Mesenchymal stem cell (in vitro differentiated cells and primary cell): ENCODE measurements at regions not wholly inside any gene's neighbourhood (a gene's known extent, or its start where the extent isn't known, plus 50 kb on each side); places are given as distances from the start of the nearest gene placed in this dataset.
A peak's percentile ranks its signal among the peaks of the same experiment; 100 is the strongest.

Source experiments
- DNase-seq: peaks from one replicate; pipeline ENCODE4 v3.0.0-alpha.2; 2013
- H2AFZ ChIP-seq: one replicate; pipeline ENCODE4 v1.6.1; 2013; ENCODE audit warnings: low read depth, mild to moderate bottlenecking, control low read depth, inconsistent platforms, low read length, moderate library complexity
- H2AK5ac ChIP-seq: 2 replicates; pipeline ENCODE4 v1.6.1; 2013; ENCODE audit warnings: low read length, moderate library complexity, mild to moderate bottlenecking, inconsistent platforms; ENCODE audit not compliant: severe bottlenecking
- H2BK120ac ChIP-seq: one replicate; pipeline ENCODE4 v1.6.1; 2013; ENCODE audit warnings: low read depth, mild to moderate bottlenecking, inconsistent platforms, low read length, moderate library complexity
- H2BK12ac ChIP-seq, 2 experiments: one replicate each; pipeline ENCODE4 v1.6.1; 2013; ENCODE audit warnings: inconsistent platforms in 2 of 2, low read length in 2 of 2, mild to moderate bottlenecking in 2 of 2, moderate library complexity in 2 of 2, control low read depth in 1 of 2
- H2BK15ac ChIP-seq: one replicate; pipeline ENCODE4 v1.6.1; 2013; ENCODE audit warnings: mild to moderate bottlenecking, low read depth, inconsistent platforms; ENCODE audit not compliant: poor library complexity, severe bottlenecking
- H2BK5ac ChIP-seq: 2 replicates; pipeline ENCODE4 v1.6.1; 2013; ENCODE audit warnings: low read depth, mild to moderate bottlenecking, low read length, control low read depth, inconsistent platforms; ENCODE audit not compliant: poor library complexity, severe bottlenecking
- H3K14ac ChIP-seq, 2 experiments: one replicate each; pipeline ENCODE4 v1.6.1; 2013; ENCODE audit warnings: inconsistent platforms in 2 of 2, low read length in 2 of 2, control low read depth in 1 of 2, mild to moderate bottlenecking in 1 of 2, moderate library complexity in 1 of 2
- H3K18ac ChIP-seq, 2 experiments: one replicate each; pipeline ENCODE4 v1.6.1; 2013; ENCODE audit warnings: inconsistent platforms in 2 of 2, low read length in 2 of 2, control low read depth in 1 of 2, low read depth in 1 of 2, mild to moderate bottlenecking in 1 of 2
- H3K23ac ChIP-seq, 2 experiments: one replicate each; pipeline ENCODE4 v1.6.1; 2013; ENCODE audit warnings: inconsistent platforms in 2 of 2, low read length in 2 of 2, mild to moderate bottlenecking in 2 of 2, moderate library complexity in 2 of 2, control low read depth in 1 of 2
- H3K27ac ChIP-seq: 2 replicates; pipeline ENCODE4 v1.5.1; 2013; ENCODE audit warnings: mild to moderate bottlenecking, moderate library complexity, low read length, control low read depth, inconsistent platforms; ENCODE audit not compliant: poor library complexity, severe bottlenecking
- H3K27me3 ChIP-seq, 2 experiments: 2 replicates each; pipeline versions ENCODE4 v1.6.1 to v1.7.0; 2013; ENCODE audit warnings: low read length in 2 of 2, mild to moderate bottlenecking in 2 of 2, moderate library complexity in 2 of 2, control low read depth in 1 of 2, inconsistent platforms in 1 of 2; ENCODE audit not compliant: control insufficient read depth in 1 of 2, insufficient read depth in 1 of 2
- H3K36me3 ChIP-seq, 2 experiments: 2 replicates each; pipeline versions ENCODE4 v1.6.1 to v1.7.0; 2013; ENCODE audit warnings: low read length in 2 of 2, control low read depth in 1 of 2, inconsistent platforms in 1 of 2, low read depth in 1 of 2, mild to moderate bottlenecking in 1 of 2; ENCODE audit not compliant: insufficient read depth in 2 of 2, control insufficient read depth in 1 of 2
- H3K4ac ChIP-seq, 2 experiments: one replicate each; pipeline ENCODE4 v1.6.1; 2013; ENCODE audit warnings: inconsistent platforms in 2 of 2, low read length in 2 of 2, mild to moderate bottlenecking in 2 of 2, moderate library complexity in 2 of 2, control low read depth in 1 of 2, low read depth in 1 of 2
- H3K4me1 ChIP-seq: 2 replicates; pipeline ENCODE4 v1.6.1; 2013; ENCODE audit warnings: low read depth, low read length, control low read depth; ENCODE audit not compliant: control insufficient read depth, insufficient read depth
- H3K4me2 ChIP-seq: 2 replicates; pipeline ENCODE4 v1.6.1; 2013; ENCODE audit warnings: low read length, mild to moderate bottlenecking, inconsistent platforms; ENCODE audit not compliant: poor library complexity, severe bottlenecking
- H3K4me3 ChIP-seq, 2 experiments: 2 replicates each; pipeline versions ENCODE4 v1.5.1 to v1.7.0; 2013; ENCODE audit warnings: low read length in 2 of 2, mild to moderate bottlenecking in 2 of 2, control low read depth in 1 of 2, low read depth in 1 of 2; ENCODE audit not compliant: insufficient read depth in 1 of 2
- H3K79me1 ChIP-seq: replicated peaks from 2 replicates; pipeline ENCODE4 v1.6.1; 2013; ENCODE audit warnings: mild to moderate bottlenecking, control low read depth, low read length, inconsistent platforms; ENCODE audit not compliant: poor library complexity, severe bottlenecking
- H3K9ac ChIP-seq: 2 replicates; pipeline ENCODE4 v1.7.0; 2013; ENCODE audit warnings: mild to moderate bottlenecking, low read length, moderate library complexity
- H3K9me3 ChIP-seq: 2 replicates; pipeline ENCODE4 v1.7.0; 2013; ENCODE audit warnings: mild to moderate bottlenecking, low read length; ENCODE audit not compliant: control insufficient read depth
- H4K8ac ChIP-seq: one replicate; pipeline ENCODE4 v1.6.1; 2013; ENCODE audit warnings: inconsistent platforms, mild to moderate bottlenecking, low read length, moderate library complexity
- H4K91ac ChIP-seq: one replicate; pipeline ENCODE4 v1.6.1; 2013; ENCODE audit warnings: mild to moderate bottlenecking, low read length, inconsistent platforms

- no peak overlapping the region for H4K91ac ChIP-seq
- H2BK120ac ChIP-seq, result no peak overlapping the region
- no peak overlapping the region for H3K4ac ChIP-seq
- H2AFZ ChIP-seq, result no peak overlapping the region
- peak overlapping the region; percentile 55 for H3K9ac ChIP-seq
- H4K8ac ChIP-seq, result no peak overlapping the region
- no peak overlapping the region for H2BK12ac ChIP-seq
- DNase-seq, result peak; percentile 72
- no peak overlapping the region for H2BK5ac ChIP-seq
- no peaks in the 10 kb centered on the region for H3K9me3 ChIP-seq
- no peak overlapping the region for H2BK15ac ChIP-seq
- H3K4me2 ChIP-seq, result peak overlapping the region; percentile 34
- no peak overlapping the region for H3K18ac ChIP-seq
- H3K23ac ChIP-seq, result no peak overlapping the region
- H2AK5ac ChIP-seq, result peak overlapping the region; percentile 59
- no peaks in the 10 kb centered on the region for H3K27me3 ChIP-seq
- no peak overlapping the region for H3K14ac ChIP-seq
- H3K4me3 ChIP-seq, result no peak overlapping the region
- H3K4me1 ChIP-seq, result peaks cover 3% of the 10 kb centered on the region
- peak overlapping the region; percentile 56 for H3K27ac ChIP-seq
- no peaks in the 10 kb centered on the region for H3K36me3 ChIP-seq
- H3K79me1 ChIP-seq, result no peaks in the 10 kb centered on the region
Measured at GRCh38 chr14:52380294-52380693, 66.2 kb downstream of the PTGER2 start.
